HCT116 (cell line): ENCODE measurements at regions not wholly inside any gene's neighbourhood (a gene's known extent, or its start where the extent isn't known, plus 50 kb on each side); places are given as distances from the start of the nearest gene placed in this dataset.

Experiments used
- ATAC-seq: fragments of 200-7000 bp; cut with Tn5 transposase; 2 replicates; pipeline ENCODE4 v1.9.1; 2020; ENCODE audit warnings: mild to moderate bottlenecking, moderate library complexity
- BruUV-seq: library from RNA; stranded (reverse); fragments of 400-500 nt; replicated peaks from 2 replicates; lab custom pipeline; 2021; lab: Mats Ljungman, UMichigan
- CTCF ChIA-PET: fragments of 300-600 bp; sonication (Branson Sonifier 250); formaldehyde crosslinking; loops from one replicate; lab custom pipeline; 2021; ENCODE audit warnings: antibody characterized with exemption; lab: Charles Lee
- POLR2A ChIA-PET: fragments of 300-600, 350-600 bp; sonication (Branson Sonifier 250); formaldehyde crosslinking; loops from one replicate; lab custom pipeline; 2021; ENCODE audit warnings: antibody characterized with exemption; lab: Charles Lee
- RAD21 ChIA-PET, 2 experiments: fragments of 300-600 bp; sonication (Branson Sonifier 250); formaldehyde crosslinking; loops; one replicate each; lab custom pipeline; 2023; ENCODE audit warnings: low total read pairs in 2 of 2; ENCODE audit not compliant: uncharacterized antibody in 2 of 2, unreplicated experiment in 2 of 2, low non-redundant PET in 1 of 2; lab: Charles Lee
- DNase-seq: peaks from one replicate; pipeline ENCODE4 v3.0.0-alpha.2; 2010; ENCODE audit warnings: low read depth, low spot score
- H2AFZ ChIP-seq: fragments of 200-600 bp; shearing (Covaris generic), sonication (generic); 2 replicates; pipeline ENCODE4 v1.6.1; 2017; ENCODE audit warnings: low read depth, mixed run types, mixed read lengths, antibody characterized with exemption, low read length; ENCODE audit not compliant: poor library complexity, severe bottlenecking
- H3K27ac ChIP-seq: 2 replicates; pipeline ENCODE4 v1.5.1; 2012; ENCODE audit warnings: low read depth, low read length
- H3K27me3 ChIP-seq: fragments of 200-600 bp; sonication (generic); 2 replicates; pipeline ENCODE4 v1.6.1; 2016; ENCODE audit warnings: mixed run types, low read length, mixed read lengths; ENCODE audit not compliant: insufficient read depth
- H3K36me3 ChIP-seq, 2 experiments: fragments of 200-500 bp in 1 of 2; fragments of 200-600 bp in 1 of 2; sonication (Bioruptor generic) in 1 of 2; sonication (generic) in 1 of 2; 2 replicates each; pipeline versions ENCODE4 v1.5.1 to v1.6.1; 2014 to 2016; ENCODE audit warnings: low read length in 2 of 2, inconsistent platforms in 1 of 2, mixed read lengths in 1 of 2, mixed run types in 1 of 2; ENCODE audit not compliant: insufficient read depth in 2 of 2, control insufficient read depth in 1 of 2
- H3K4me1 ChIP-seq, 2 experiments: fragments of 200-600 bp in 1 of 2; sonication (generic) in 1 of 2; 2 replicates each; pipeline versions ENCODE4 v1.5.1 to v1.6.1; 2012 to 2017; ENCODE audit warnings: low read length in 2 of 2, inconsistent platforms in 1 of 2, mild to moderate bottlenecking in 1 of 2, mixed read lengths in 1 of 2, mixed run types in 1 of 2, moderate library complexity in 1 of 2; ENCODE audit not compliant: insufficient read depth in 2 of 2, control insufficient read depth in 1 of 2
- H3K4me2 ChIP-seq: fragments of 200-600 bp; sonication (generic); 2 replicates; pipeline ENCODE4 v1.6.1; 2017; ENCODE audit warnings: mixed run types, low read length, mixed read lengths
- H3K4me3 ChIP-seq, 2 experiments: fragments of 200-600 bp in 1 of 2; sonication (generic) in 1 of 2; replicated peaks in 1 of 2; 2 replicates each; pipeline ENCODE4 v1.5.1; 2011 to 2016; ENCODE audit warnings: low read length in 2 of 2, control low read depth in 1 of 2, low read depth in 1 of 2, mild to moderate bottlenecking in 1 of 2, mixed read lengths in 1 of 2, mixed run types in 1 of 2
- H3K79me2 ChIP-seq: fragments of 200-600 bp; sonication (generic); 2 replicates; pipeline ENCODE4 v1.6.1; 2017; ENCODE audit warnings: mild to moderate bottlenecking, mixed run types, low read length, moderate library complexity, mixed read lengths; ENCODE audit not compliant: insufficient read depth
- H3K9ac ChIP-seq: fragments of 200-600 bp; sonication (generic); 2 replicates; pipeline ENCODE4 v1.6.1; 2016; ENCODE audit warnings: low read length, mixed read lengths
- H3K9me2 ChIP-seq: fragments of 200-600 bp; sonication (generic), shearing (Covaris generic); 2 replicates; pipeline ENCODE4 v1.6.1; 2017; ENCODE audit warnings: mixed run types, mild to moderate bottlenecking, moderate library complexity; ENCODE audit not compliant: insufficient read depth
- H3K9me3 ChIP-seq, 2 experiments: fragments of 200-500 bp in 1 of 2; fragments of 200-600 bp in 1 of 2; sonication (Bioruptor generic) in 1 of 2; sonication (generic) in 1 of 2; 2 replicates each; pipeline ENCODE4 v1.6.1; 2014 to 2017; ENCODE audit warnings: low read length in 2 of 2, mixed read lengths in 2 of 2, inconsistent platforms in 1 of 2, low read depth in 1 of 2, mild to moderate bottlenecking in 1 of 2, mixed run types in 1 of 2, moderate library complexity in 1 of 2; ENCODE audit not compliant: control insufficient read depth in 1 of 2, insufficient read depth in 1 of 2
- H4K20me1 ChIP-seq: fragments of 200-600 bp; sonication (generic), shearing (Covaris generic); 2 replicates; pipeline ENCODE4 v1.6.1; 2017; ENCODE audit warnings: mixed run types, mild to moderate bottlenecking, moderate library complexity; ENCODE audit not compliant: insufficient read depth
- CBX3 ChIP-seq: IDR thresholded peaks from 2 replicates; pipeline ENCODE4 v1.6.1; 2012; ENCODE audit warnings: low read depth
- EZH2phosphoT487 ChIP-seq: fragments of 200-600 bp; IDR thresholded peaks from 2 replicates; pipeline ENCODE4 v1.6.1; 2018; ENCODE audit warnings: antibody characterized with exemption, borderline replicate concordance
- POLR2AphosphoS5 ChIP-seq: IDR thresholded peaks from 2 replicates; pipeline ENCODE4 v1.6.1; 2011; ENCODE audit warnings: mild to moderate bottlenecking, low read depth, low read length, moderate library complexity
- RAD21 ChIP-seq: IDR thresholded peaks from 2 replicates; pipeline ENCODE4 v1.6.1; 2012; ENCODE audit warnings: low read depth, mild to moderate bottlenecking
- TCF7L2 ChIP-seq: IDR thresholded peaks from 2 replicates; pipeline ENCODE4 v1.7.0; 2011; ENCODE audit warnings: borderline replicate concordance, inconsistent platforms; ENCODE audit not compliant: insufficient read depth, insufficient read length; ENCODE audit errors: extremely low read depth
- YY1 ChIP-seq: IDR thresholded peaks from 2 replicates; pipeline ENCODE4 v1.6.1; 2011; ENCODE audit warnings: low read length, low read depth, moderate library complexity, mild to moderate bottlenecking; ENCODE audit not compliant: insufficient replicate concordance; ENCODE audit errors: extremely low read depth
- ZNF274 ChIP-seq: fragments of 200-500 bp; sonication (Bioruptor generic); IDR thresholded peaks from 2 replicates; pipeline ENCODE4 v1.6.1; 2014; ENCODE audit warnings: mild to moderate bottlenecking, low read depth, low read length, inconsistent platforms
- intact Hi-C: fragments of 100-400 bp; cut with micrococcal nuclease; formaldehyde crosslinking; loops from 2 replicates; pipeline ENCODE4 v1.10.0; 2022
- TF ChIP-seq, protein P1 (sequence below): IDR thresholded peaks from 2 replicates; pipeline ENCODE4 v1.6.1; 2012
- TF ChIP-seq, protein P2 (sequence below): IDR thresholded peaks from 2 replicates; pipeline ENCODE4 v1.6.1; 2011; ENCODE audit warnings: mild to moderate bottlenecking, low read length, moderate library complexity; ENCODE audit not compliant: insufficient replicate concordance; ENCODE audit errors: extremely low read depth
- TF ChIP-seq, protein P3 (sequence below): IDR thresholded peaks from 2 replicates; pipeline ENCODE4 v1.6.1; 2012

DNA sequence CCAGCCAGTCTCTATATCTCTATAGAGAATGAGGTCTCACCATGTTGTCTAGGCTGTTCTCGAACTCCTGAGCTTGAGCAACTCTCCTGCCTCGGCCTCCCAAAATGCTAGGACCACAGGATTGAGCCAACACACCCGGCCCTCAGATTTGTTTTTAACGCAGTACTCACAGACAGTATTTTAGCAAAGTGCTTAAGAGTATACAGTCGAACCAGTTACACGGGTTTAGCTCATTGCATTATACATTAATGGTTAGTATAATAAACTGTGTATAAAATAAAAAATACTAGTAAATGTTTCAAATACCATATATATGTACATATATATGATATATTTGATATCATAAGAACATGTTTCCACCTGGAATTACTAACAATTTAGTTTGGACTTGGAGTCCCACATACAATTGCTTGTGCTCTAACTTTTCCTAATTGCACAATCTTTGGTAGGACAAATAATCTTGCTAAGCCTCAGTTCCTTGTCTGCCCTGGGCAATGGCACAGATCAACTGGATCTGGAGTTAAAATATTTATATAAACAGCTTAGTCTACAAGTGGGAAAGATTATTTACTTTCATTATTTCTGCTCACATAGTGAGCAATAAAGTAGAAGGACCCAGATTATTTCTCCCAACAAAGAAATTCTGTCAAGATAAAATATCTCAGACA is 508.9 kb upstream of the LRATD1 start (continued):
- TF ChIP-seq YY1 (no peak), ZNF274 (no peak)
- TF ChIP-seq, protein P1, sequence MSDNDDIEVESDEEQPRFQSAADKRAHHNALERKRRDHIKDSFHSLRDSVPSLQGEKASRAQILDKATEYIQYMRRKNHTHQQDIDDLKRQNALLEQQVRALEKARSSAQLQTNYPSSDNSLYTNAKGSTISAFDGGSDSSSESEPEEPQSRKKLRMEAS, result no peak
- TF ChIP-seq, protein P2, sequence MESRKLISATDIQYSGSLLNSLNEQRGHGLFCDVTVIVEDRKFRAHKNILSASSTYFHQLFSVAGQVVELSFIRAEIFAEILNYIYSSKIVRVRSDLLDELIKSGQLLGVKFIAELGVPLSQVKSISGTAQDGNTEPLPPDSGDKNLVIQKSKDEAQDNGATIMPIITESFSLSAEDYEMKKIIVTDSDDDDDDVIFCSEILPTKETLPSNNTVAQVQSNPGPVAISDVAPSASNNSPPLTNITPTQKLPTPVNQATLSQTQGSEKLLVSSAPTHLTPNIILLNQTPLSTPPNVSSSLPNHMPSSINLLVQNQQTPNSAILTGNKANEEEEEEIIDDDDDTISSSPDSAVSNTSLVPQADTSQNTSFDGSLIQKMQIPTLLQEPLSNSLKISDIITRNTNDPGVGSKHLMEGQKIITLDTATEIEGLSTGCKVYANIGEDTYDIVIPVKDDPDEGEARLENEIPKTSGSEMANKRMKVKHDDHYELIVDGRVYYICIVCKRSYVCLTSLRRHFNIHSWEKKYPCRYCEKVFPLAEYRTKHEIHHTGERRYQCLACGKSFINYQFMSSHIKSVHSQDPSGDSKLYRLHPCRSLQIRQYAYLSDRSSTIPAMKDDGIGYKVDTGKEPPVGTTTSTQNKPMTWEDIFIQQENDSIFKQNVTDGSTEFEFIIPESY, result no peak

DNA sequence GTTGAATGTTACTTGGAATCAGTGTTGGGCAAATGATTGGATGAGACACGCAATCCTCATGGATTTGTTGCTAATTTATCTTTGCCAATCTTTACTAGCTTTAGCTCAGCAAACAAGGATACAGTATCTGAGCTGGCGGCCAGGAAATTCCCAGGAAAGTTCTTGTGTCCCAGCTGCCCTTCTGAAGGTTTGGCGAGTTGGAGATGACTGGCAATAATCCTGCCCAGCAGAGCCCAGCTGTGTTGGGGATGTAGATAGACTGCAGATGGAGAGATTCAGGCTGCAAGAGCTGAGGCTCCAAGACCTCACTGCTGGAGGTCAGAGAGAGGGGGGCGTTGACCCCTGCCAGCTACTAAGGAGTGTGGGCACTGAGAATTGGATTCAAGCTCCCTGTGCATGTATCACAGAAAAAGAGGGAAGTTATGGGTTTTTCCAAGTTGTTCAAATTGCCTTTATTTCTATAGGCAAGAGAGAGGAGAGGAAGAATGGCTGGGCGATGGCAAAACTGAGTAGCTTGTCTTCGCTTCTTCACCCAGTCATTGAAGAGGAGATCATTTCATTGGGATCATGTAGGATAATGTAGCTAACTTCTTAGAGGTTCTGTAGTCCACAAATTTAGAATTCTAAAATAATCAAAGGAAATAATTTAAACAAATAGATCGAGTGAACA is 506.8 kb upstream of the LRATD1 start:
- no peak overlapping the region for H3K4me3 ChIP-seq
- H3K9me2 ChIP-seq, result no peaks in the 10 kb centered on the region
- ChIA-PET POLR2A (no interaction called here), CTCF (no interaction called here), RAD21 (no interaction called here)
- H2AFZ ChIP-seq, result no peak overlapping the region
- peaks cover 4 to 12% of the 10 kb centered on the region in 2 experiments; a peak in 2 of 4 replicates for H3K9me3 ChIP-seq
- intact Hi-C loops, result no loop called here
- H3K27me3 ChIP-seq, result no peaks in the 10 kb centered on the region
- H3K79me2 ChIP-seq, result no peaks in the 10 kb centered on the region
- no peak overlapping the region for H3K9ac ChIP-seq
- no peak for TF ChIP-seq POLR2AphosphoS5
- TF ChIP-seq EZH2phosphoT487, result no peak
- TF ChIP-seq TCF7L2, result no peak
- TF ChIP-seq CBX3, result no peak
- TF ChIP-seq RAD21, result no peak
- TF ChIP-seq, protein P1, result no peak
- TF ChIP-seq, protein P3, sequence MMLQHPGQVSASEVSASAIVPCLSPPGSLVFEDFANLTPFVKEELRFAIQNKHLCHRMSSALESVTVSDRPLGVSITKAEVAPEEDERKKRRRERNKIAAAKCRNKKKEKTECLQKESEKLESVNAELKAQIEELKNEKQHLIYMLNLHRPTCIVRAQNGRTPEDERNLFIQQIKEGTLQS, result no peak
- DNase-seq, result no peak
- BruUV-seq, result no TSS peak
- H4K20me1 ChIP-seq, result no peaks in the 10 kb centered on the region
- no peaks in the 10 kb centered on the region for H3K4me1 ChIP-seq
- no peak for ATAC-seq
- no peak overlapping the region for H3K27ac ChIP-seq
- no peak overlapping the region for H3K4me2 ChIP-seq
- no peaks in the 10 kb centered on the region for H3K36me3 ChIP-seq
